Activated CD8-positive, alpha-beta memory T cell treated with anti-CD3 and anti-CD28 coated beads, Interleukin-2, amount 50 U/mL, for 4 hours (primary cell): ENCODE measurements at regions not wholly inside any gene's neighbourhood (a gene's known extent, or its start where the extent isn't known, plus 50 kb on each side); places are given as distances from the start of the nearest gene placed in this dataset.

Experiments
- DNase-seq: peaks from one replicate; pipeline ENCODE4 v3.0.0-alpha.2; 2020

- no peak for DNase-seq
Observed at GRCh38 chr15:62938825-62939224, 103.7 kb upstream of the TPM1 start.

- no peak for DNase-seq
Observed at GRCh38 chr15:62940093-62940754, 102.3 kb upstream of the TPM1 start.

- DNase-seq, result no peak
Observed at GRCh38 chr15:62940755-62941361, 101.7 kb upstream of the TPM1 start.

- DNase-seq, result no peak
Observed at GRCh38 chr15:62941699-62942098, 100.8 kb upstream of the TPM1 start.

DNA sequence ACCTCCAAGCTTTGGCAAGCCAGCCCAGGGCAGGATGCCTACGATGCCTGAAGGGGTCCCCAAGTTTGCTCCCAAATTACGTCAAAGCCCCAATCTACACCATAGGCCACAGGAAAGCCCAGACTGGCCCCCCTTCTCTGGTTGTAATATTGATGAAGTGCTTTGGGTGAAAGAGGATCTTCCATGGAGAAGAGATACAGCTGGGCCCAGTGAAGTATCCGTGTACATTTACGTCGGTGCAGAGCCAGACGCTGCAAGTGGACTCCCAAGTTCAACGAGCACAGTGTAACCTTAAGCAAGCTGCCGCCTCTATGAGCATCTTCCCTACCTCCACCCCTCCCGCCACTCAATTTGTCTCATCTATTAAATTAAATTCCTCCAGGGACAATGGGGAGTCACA, 100.1 kb upstream of the TPM1 start:
- DNase-seq, result no peak

DNA sequence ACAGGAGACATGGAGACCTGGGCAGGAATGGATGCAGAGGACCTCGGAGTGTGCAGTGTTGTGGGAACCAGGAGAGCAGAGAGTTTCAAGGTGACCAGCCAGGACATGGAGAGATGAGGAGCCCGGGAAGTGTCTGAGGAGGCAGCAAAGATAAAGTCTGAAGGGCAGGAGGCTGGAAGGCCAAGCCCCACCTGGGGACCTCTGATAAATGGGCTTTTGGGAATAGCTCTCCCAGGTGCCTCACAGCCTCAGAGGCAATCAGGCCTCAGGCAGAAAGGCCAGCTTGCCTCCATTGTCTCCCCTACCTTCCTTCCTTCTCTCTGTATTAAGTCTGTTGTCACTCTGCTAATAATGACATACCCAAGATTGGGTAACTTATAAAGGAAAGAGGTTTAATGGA, 97.5 kb upstream of the TPM1 start:
- no peak for DNase-seq

DNA sequence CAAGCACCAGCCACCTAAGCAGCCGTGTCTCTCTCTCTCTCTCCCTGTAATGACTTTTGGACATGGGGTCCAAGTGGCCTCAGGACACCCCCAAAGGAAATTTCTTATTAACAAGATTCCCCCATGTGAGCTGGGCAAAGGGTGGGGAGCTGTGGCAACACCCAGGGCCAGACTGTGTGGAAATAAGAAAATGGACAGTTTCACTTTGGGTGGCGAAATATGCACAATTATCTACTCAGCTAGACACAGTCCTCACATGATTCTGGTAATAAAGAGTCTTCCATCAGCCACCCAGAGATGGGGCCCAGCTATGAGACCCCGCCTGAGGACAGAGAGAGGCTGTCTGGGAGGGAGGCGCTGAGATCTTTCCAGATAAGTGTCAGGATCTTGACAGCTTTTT, 96.8 kb upstream of the TPM1 start:
- DNase-seq, result no peak

DNA sequence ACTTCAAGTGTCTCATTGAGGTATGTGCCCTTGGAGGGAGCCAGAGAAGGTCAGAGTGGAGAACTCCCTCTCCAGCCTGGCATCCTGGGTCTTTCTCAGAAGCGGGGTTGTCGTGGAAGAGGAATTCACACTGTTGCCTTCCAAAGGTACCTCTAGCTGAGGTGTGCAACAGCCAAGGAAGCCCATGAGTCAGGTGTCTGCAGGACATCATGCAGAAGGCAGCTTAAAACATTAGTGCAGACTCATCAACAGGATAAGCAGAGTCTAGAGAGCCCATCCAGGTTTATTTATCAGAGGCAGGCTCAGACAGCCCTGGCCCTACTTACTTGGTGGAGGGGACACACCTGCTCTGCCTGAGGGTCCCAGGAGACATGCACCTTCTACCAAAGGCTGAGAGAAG, 95.6 kb upstream of the TPM1 start:
- DNase-seq, result no peak

DNA sequence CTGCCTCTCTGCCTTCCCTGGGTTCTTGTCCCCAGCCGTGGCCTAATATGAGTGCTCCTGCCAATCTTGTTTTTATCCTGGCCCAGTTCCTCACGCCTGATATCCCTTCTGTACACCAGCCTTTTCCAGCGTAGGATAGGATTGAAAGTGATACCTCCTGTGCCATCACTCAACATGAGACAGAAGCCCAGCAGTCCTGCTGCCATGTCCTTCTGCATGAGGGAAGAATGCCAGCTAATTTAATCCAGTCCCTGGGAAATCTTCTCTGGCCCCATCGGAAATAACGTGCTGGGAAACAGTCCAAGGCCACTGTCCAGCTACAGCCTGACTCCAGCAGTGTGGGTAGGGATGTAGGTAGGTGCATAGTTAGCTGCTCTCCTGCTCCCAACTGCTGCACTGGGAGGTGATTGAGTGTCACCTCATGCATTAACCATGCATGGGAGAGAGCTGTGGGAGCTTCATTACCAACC, 92.0 kb upstream of the TPM1 start:
- no peak for DNase-seq

GRCh38 chr15:62951481-62951880, 91.1 kb upstream of the TPM1 start:
- DNase-seq, result no peak

DNA sequence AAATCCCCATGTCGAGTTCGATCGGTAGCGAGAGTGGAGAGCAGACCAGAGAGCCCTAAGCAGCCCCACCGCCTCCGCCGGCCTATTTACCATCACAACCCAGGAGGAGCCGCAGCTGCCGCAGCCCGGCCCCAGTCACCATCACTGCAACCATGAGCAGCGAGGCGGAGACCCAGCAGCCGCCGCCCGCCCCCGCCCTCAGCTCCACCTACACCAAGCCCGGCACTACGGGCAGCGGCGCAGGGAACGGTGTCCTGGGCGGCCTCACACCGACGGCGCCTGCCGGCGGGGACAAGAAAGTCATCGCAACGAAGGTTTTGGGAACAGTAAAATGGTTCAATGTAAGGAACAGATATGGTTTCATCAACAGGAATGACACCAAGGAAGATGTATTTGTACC, 89.5 kb upstream of the TPM1 start:
- no peak for DNase-seq

DNA sequence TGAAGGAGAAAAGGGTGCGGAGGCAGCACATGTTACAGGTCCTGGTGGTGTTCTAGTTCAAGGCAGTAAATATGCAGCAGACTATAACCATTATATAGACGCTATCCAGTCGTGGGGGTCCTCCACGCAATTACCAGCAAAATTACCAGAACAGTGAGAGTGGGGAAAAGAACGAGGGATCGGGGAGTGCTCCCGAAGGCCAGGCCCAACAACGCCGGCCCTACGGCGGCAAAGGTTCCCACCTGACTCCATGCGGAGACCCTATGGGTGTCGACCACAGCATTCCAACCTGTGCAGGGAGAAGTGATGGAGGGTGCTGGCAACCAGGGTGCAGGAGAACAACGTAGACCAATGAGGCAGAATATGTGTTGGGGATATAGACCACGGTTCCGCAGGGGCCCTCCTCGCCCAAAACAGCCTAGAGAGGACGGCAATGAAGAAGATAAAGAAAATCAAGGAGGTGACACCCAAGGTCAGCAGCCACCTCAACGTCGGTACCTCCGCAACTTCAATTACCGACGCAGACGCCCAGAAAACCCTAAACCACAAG, 89.0 kb upstream of the TPM1 start:
- no peak for DNase-seq

GRCh38 chr15:62957130-62957529, 85.4 kb upstream of the TPM1 start:
- no peak for DNase-seq

GRCh38 chr15:62958528-62959363, 83.8 kb upstream of the TPM1 start:
- DNase-seq, result no peak

DNA sequence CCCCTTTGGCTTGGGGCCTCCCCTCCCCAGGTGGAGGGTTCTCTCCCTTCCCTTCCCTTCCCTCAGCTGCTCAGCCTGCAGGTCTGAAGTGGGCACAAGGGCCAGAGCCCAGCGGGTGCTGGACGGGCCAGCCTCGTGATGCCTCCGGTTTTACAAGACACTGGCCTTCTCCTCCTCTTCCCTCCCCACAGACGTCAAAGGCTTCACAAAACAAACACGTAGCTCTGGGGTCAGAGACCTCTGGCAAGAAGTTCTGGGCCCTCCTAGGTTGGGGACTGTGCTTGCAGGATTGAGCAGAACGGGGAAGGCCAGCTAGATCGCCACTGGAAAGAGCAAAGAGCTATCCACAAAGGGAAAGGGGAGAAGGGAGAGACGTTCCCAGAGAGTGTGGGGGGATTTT, 81.4 kb upstream of the TPM1 start:
- DNase-seq, result no peak

DNA sequence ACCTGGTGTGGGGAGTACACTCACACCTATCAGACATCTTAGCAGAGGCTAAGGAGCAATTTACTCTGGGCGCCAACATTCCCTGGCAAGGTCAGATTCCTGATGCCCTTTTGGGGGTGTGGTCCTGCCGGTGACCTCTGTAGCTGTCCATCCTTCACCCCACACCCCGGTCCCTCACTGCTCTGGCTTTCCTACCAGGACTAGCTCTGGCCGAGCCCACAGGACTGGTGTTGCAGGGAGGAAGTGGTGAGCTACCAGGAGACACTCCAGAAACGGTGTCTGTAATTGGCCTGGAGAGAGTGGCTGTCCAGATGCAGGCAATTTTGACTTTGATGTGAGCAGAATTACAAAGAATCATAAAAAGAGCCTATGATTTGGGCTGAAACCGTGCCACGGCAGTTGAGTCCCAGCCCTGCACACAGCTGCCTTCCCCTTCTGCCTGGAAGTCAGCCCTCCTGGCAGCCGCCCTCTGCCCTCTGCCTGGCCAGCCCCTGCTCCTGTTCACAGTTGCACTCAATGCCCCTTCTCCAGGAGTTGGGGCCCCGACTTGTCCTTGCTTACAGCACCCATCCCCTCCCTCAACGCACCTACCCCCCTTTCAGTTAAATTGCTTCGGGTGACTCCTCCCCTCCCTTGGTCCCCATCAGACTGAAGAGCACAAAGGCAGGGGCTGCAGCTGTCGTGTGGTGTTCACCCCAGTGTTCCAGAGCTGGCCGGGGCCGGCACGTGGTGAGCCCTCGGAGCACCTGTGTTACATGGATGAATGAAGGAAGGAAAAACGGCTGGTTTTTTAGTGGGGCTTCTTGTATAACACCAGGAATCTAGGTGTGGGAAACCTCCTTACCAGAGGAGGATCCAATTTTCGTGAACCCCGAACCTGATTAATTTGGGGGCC, 80.2 kb upstream of the TPM1 start:
- DNase-seq, result no peak

GRCh38 chr15:62964251-62964650, 78.3 kb upstream of the TPM1 start:
- no peak for DNase-seq

GRCh38 chr15:62966294-62967078, 76.1 kb upstream of the TPM1 start:
- no peak for DNase-seq

DNA sequence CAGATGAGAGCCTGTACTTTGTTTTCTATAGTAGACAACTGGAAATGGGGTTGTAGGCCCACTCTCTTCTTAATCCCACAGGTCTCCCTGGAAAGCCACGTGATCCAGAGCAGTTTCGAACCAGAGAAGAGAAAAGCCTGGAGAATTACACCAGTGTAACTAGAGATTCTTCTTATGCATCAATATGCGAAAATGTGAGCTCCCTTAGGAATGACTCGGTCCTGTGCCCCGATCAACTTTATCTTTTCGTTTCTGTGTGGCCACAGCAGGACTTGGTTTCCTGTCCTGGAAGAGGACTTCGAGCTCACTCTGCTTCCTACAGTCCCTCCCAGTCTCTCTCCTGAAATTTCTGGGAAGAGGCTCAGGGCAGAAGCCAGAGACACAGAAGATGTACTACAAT, 73.8 kb upstream of the TPM1 start:
- no peak for DNase-seq

DNA sequence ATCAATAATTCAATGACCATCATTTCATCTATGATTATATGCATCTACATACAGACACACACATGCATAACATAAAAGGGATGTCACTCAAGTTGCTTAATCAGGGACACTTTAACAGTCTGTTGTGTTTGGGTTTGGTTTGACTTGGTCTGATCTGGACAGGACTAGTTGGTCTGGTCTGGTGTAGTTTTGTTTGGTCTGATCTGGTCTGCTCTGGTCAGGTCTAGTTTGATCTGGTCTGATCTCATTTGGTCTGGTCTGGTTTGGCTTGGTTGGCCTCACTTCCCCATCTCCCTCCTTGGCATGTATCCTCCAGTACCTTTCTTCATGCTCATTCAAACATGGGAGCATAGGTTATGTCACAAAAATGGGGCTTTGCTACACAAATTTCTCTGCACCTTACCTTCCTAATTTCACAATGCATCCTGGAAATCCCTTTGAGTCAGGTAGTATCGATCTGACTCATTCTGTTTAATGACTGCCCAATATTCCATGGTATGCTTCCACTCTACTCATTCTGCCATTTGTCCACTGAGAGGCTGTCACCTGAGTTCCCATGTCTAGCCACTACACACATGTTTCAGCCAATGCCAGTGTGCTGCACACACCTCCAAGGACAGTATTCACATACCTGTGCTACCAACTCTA, 73.0 kb upstream of the TPM1 start:
- no peak for DNase-seq

- no peak for DNase-seq
Observed at GRCh38 chr15:62972814-62973213, 69.7 kb upstream of the TPM1 start.
